Skeletal muscle cell (primary cell): ENCODE measurements at regions not wholly inside any gene's neighbourhood (a gene's known extent, or its start where the extent isn't known, plus 50 kb on each side); places are given as distances from the start of the nearest gene placed in this dataset.

Experiments used
- DNase-seq: peaks from one replicate; pipeline ENCODE4 v3.0.0-alpha.2; 2010; ENCODE audit warnings: low read depth
- H3K4me3 ChIP-seq: 2 replicates; pipeline ENCODE4 v1.5.1; 2011; ENCODE audit warnings: low read depth, mild to moderate bottlenecking, control low read depth, low read length, moderate library complexity

- H3K4me3 ChIP-seq = no peak overlapping the region
- DNase-seq = no peak
Observed at GRCh38 chr2:198756166-198756565, 701.6 kb downstream of the SATB2 start.

GRCh38 chr2:198753101-198753500 is 704.6 kb downstream of the SATB2 start:
- no peak overlapping the region for H3K4me3 ChIP-seq
- no peak for DNase-seq

- H3K4me3 ChIP-seq = no peak overlapping the region
- DNase-seq = no peak
Observed at GRCh38 chr2:198749364-198749763, 708.4 kb downstream of the SATB2 start.

- no peak for DNase-seq
- no peak overlapping the region for H3K4me3 ChIP-seq
Observed at GRCh38 chr2:198731842-198732399, 725.8 kb downstream of the SATB2 start.

- H3K4me3 ChIP-seq = no peak overlapping the region
- no peak for DNase-seq
Observed at GRCh38 chr2:198720266-198720665, 737.5 kb downstream of the SATB2 start.

- no peak overlapping the region for H3K4me3 ChIP-seq
- DNase-seq = no peak
Observed at GRCh38 chr2:198717451-198717850, 740.3 kb downstream of the SATB2 start.

GRCh38 chr2:198715302-198715835 is 742.4 kb downstream of the SATB2 start:
- no peak overlapping the region for H3K4me3 ChIP-seq
- DNase-seq = no peak

- no peak for DNase-seq
- no peak overlapping the region for H3K4me3 ChIP-seq
Observed at GRCh38 chr2:198712485-198712884, 745.3 kb downstream of the SATB2 start.

GRCh38 chr2:198711484-198711883 is 746.3 kb downstream of the SATB2 start:
- no peak for DNase-seq
- H3K4me3 ChIP-seq = no peak overlapping the region

- no peak overlapping the region for H3K4me3 ChIP-seq
- no peak for DNase-seq
Observed at GRCh38 chr2:198710562-198710961, 747.2 kb downstream of the SATB2 start.

GRCh38 chr2:198706476-198707082 is 751.2 kb downstream of the SATB2 start:
- peak; percentile 9 for DNase-seq
- H3K4me3 ChIP-seq = no peak overlapping the region

- no peak for DNase-seq
- no peak overlapping the region for H3K4me3 ChIP-seq
Observed at GRCh38 chr2:198703281-198703680, 754.5 kb downstream of the SATB2 start.

- H3K4me3 ChIP-seq = no peak overlapping the region
- DNase-seq = no peak
Observed at GRCh38 chr2:198702796-198703195, 754.9 kb downstream of the SATB2 start.

GRCh38 chr2:198701481-198701880 is 756.3 kb downstream of the SATB2 start:
- no peak for DNase-seq
- H3K4me3 ChIP-seq = no peak overlapping the region

GRCh38 chr2:198700319-198700718 is 757.4 kb downstream of the SATB2 start:
- H3K4me3 ChIP-seq = no peak overlapping the region
- no peak for DNase-seq

- no peak overlapping the region for H3K4me3 ChIP-seq
- no peak for DNase-seq
Observed at GRCh38 chr2:198698230-198698629, 759.5 kb downstream of the SATB2 start.

GRCh38 chr2:198697794-198698193 is 759.9 kb downstream of the SATB2 start:
- no peak overlapping the region for H3K4me3 ChIP-seq

GRCh38 chr2:198697218-198697617 is 760.5 kb downstream of the SATB2 start:
- H3K4me3 ChIP-seq = no peak overlapping the region

More at GRCh38 chr2:198697794-198698193, 759.9 kb downstream of the SATB2 start:
- DNase-seq = no peak

GRCh38 chr2:198695879-198696278 is 761.9 kb downstream of the SATB2 start:
- DNase-seq = no peak
- no peak overlapping the region for H3K4me3 ChIP-seq

More at GRCh38 chr2:198697218-198697617, 760.5 kb downstream of the SATB2 start:
- DNase-seq = no peak

- no peak overlapping the region for H3K4me3 ChIP-seq
- no peak for DNase-seq
Observed at GRCh38 chr2:198692907-198693510, 764.7 kb downstream of the SATB2 start.

GRCh38 chr2:198691236-198691635 is 766.5 kb downstream of the SATB2 start:
- H3K4me3 ChIP-seq = no peak overlapping the region
- no peak for DNase-seq
